Breast epithelium (tissue), 4 donors: ENCODE measurements at regions not wholly inside any gene's neighbourhood (a gene's known extent, or its start where the extent isn't known, plus 50 kb on each side); places are given as distances from the start of the nearest gene placed in this dataset.
A peak's percentile ranks its signal among the peaks of the same experiment; 100 is the strongest.

ENCODE experiments used
- DNase-seq, 2 donors: peaks; one replicate each; pipeline ENCODE4 v3.0.0-alpha.2; 2019; ENCODE audit warnings: low spot score in 2 of 2
- H3K27ac ChIP-seq, 2 donors: fragments of 200-600 bp; sonication (generic) in 1 of 2; one replicate each; pipeline ENCODE4 v1.5.1; 2016 to 2019; ENCODE audit warnings: mild to moderate bottlenecking in 1 of 2
- H3K27me3 ChIP-seq, 2 donors: fragments of 200-600 bp; sonication (generic) in 1 of 2; one replicate each; pipeline versions ENCODE4 v1.5.1 to v1.6.0; 2017 to 2019; ENCODE audit warnings: control low read depth in 1 of 2, mild to moderate bottlenecking in 1 of 2
- H3K36me3 ChIP-seq: fragments of 200-600 bp; one replicate; pipeline ENCODE4 v1.5.1; 2019
- H3K4me1 ChIP-seq, 2 donors: fragments of 200-600 bp; sonication (generic); one replicate each; pipeline ENCODE4 v1.5.1; 2016 to 2019; ENCODE audit warnings: control low read depth in 1 of 2
- H3K4me3 ChIP-seq, 3 donors: fragments of 200-600 bp; sonication (generic); 1 replicate in 2 of 3; 2 replicates in 1 of 3; pipeline ENCODE4 v1.5.1; 2016 to 2019; ENCODE audit warnings: mild to moderate bottlenecking in 3 of 3, moderate library complexity in 2 of 3
- H3K9me3 ChIP-seq, 2 donors: fragments of 200-600 bp; sonication (generic) in 1 of 2; one replicate each; pipeline ENCODE4 v1.5.1; 2016 to 2019; ENCODE audit warnings: control low read depth in 1 of 2
- POLR2A ChIP-seq: fragments of 450-650 bp; IDR thresholded peaks from one replicate; pipeline ENCODE4 v1.6.1; 2016; ENCODE audit warnings: antibody characterized with exemption, mild to moderate bottlenecking, moderate library complexity
- POLR2AphosphoS5 ChIP-seq, 3 donors: sonication (generic); formaldehyde crosslinking; IDR thresholded peaks; one replicate each; pipeline ENCODE4 v1.6.1; 2017; ENCODE audit warnings: antibody characterized with exemption in 3 of 3
- intact Hi-C: fragments of 100-400 bp; cut with DNase I; formaldehyde crosslinking; loops from one replicate; pipeline ENCODE4 v1.15.1; 2023; ENCODE audit warnings: low total_unique reads
- TF ChIP-seq, protein P1 (sequence below), 3 donors: fragments of 450-650 bp; IDR thresholded peaks; one replicate each; pipeline ENCODE4 v1.5.1; 2016 to 2017; ENCODE audit warnings: antibody characterized with exemption in 3 of 3, mild to moderate bottlenecking in 3 of 3, moderate library complexity in 3 of 3

DNA sequence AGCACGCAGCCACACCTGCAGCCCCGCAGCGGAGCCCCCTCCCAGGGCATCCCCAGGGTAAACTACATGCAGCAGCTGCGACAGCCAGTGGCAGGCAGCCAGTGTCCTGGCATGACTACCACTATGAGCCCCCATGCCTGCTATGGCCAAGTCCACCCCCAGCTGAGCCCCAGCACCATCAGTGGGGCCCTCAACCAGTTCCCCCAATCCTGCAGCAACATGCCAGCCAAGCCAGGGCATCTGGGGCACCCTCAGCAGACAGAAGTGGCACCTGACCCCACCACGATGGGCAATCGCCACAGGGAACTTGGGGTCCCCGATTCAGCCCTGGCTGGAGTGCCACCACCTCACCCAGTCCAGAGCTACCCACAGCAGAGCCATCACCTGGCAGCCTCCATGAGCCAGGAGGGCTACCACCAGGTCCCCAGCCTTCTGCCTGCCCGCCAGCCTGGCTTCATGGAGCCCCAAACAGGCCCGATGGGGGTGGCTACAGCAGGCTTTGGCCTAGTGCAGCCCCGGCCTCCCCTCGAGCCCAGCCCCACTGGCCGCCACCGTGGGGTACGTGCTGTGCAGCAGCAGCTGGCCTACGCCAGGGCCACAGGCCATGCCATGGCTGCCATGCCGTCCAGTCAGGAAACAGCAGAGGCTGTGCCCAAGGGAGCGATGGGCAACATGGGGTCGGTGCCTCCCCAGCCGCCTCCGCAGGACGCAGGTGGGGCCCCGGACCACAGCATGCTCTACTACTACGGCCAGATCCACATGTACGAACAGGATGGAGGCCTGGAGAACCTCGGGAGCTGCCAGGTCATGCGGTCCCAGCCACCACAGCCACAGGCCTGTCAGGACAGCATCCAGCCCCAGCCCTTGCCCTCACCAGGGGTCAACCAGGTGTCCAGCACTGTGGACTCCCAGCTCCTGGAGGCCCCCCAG lies 254.1 kb downstream of the GLI2 start:
- intact Hi-C loops: no loop called here
- Histone ChIP-seq H3K36me3 (no peaks in the 10 kb centered on the region), H3K9me3 (no peaks in the 10 kb centered on the region), H3K4me1 (no peaks in the 10 kb centered on the region), H3K27me3 (no peaks in the 10 kb centered on the region), H3K4me3 (no peak overlapping the region), H3K27ac (peak overlapping the region in 1 of 2 donors; percentile 19)
- no peak for TF ChIP-seq POLR2A
- TF ChIP-seq, protein P1, sequence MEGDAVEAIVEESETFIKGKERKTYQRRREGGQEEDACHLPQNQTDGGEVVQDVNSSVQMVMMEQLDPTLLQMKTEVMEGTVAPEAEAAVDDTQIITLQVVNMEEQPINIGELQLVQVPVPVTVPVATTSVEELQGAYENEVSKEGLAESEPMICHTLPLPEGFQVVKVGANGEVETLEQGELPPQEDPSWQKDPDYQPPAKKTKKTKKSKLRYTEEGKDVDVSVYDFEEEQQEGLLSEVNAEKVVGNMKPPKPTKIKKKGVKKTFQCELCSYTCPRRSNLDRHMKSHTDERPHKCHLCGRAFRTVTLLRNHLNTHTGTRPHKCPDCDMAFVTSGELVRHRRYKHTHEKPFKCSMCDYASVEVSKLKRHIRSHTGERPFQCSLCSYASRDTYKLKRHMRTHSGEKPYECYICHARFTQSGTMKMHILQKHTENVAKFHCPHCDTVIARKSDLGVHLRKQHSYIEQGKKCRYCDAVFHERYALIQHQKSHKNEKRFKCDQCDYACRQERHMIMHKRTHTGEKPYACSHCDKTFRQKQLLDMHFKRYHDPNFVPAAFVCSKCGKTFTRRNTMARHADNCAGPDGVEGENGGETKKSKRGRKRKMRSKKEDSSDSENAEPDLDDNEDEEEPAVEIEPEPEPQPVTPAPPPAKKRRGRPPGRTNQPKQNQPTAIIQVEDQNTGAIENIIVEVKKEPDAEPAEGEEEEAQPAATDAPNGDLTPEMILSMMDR (IDR thresholded peaks at IDR 0.05): no peak
- no peak for TF ChIP-seq POLR2AphosphoS5 (IDR thresholded peaks at IDR 0.05)
- peak in 1 of 2 donors; percentile 48 for DNase-seq

- no peak overlapping the region for H3K4me3 ChIP-seq
- H3K4me1 ChIP-seq: no peaks in the 10 kb centered on the region
- H3K36me3 ChIP-seq: no peaks in the 10 kb centered on the region
- no peaks in the 10 kb centered on the region for H3K27me3 ChIP-seq
- intact Hi-C loops: no loop called here
- H3K27ac ChIP-seq: peak overlapping the region in 1 of 2 donors; percentile 19
- TF ChIP-seq POLR2A (no peak), POLR2AphosphoS5 (IDR thresholded peaks at IDR 0.05) (peak in 1 of 3 donors; percentile 33)
- TF ChIP-seq, protein P1 (IDR thresholded peaks at IDR 0.05): no peak
- peak in 1 of 2 donors; percentile 51 for DNase-seq
- H3K9me3 ChIP-seq: no peaks in the 10 kb centered on the region
Observed at GRCh38 chr2:120990451-120990871, 254.8 kb downstream of the GLI2 start.

- Histone ChIP-seq H3K9me3 (no peaks in the 10 kb centered on the region), H3K4me3 (no peak overlapping the region), H3K27ac (no peak overlapping the region), H3K36me3 (no peaks in the 10 kb centered on the region), H3K4me1 (no peaks in the 10 kb centered on the region), H3K27me3 (no peaks in the 10 kb centered on the region)
- DNase-seq: peak in 1 of 2 donors; percentile 45
- no peak for TF ChIP-seq POLR2A
- TF ChIP-seq, protein P1 (IDR thresholded peaks at IDR 0.05): no peak
- no peak for TF ChIP-seq POLR2AphosphoS5 (IDR thresholded peaks at IDR 0.05)
- intact Hi-C loops: no loop called here
Observed at GRCh38 chr2:120991441-120991840, 255.8 kb downstream of the GLI2 start.

GRCh38 chr2:120992791-120993555 lies 257.3 kb downstream of the GLI2 start:
- no peaks in the 10 kb centered on the region for H3K9me3 ChIP-seq
- H3K36me3 ChIP-seq: no peaks in the 10 kb centered on the region
- TF ChIP-seq POLR2AphosphoS5 (IDR thresholded peaks at IDR 0.05): no peak
- TF ChIP-seq, protein P1 (IDR thresholded peaks at IDR 0.05): no peak
- TF ChIP-seq POLR2A: no peak
- H3K27ac ChIP-seq: no peak overlapping the region
- no peaks in the 10 kb centered on the region for H3K27me3 ChIP-seq
- peak in 1 of 2 donors; percentile 5 for DNase-seq
- H3K4me1 ChIP-seq: no peaks in the 10 kb centered on the region
- intact Hi-C loops: no loop called here
- H3K4me3 ChIP-seq: no peak overlapping the region
